B cell (primary cell): ENCODE measurements at regions not wholly inside any gene's neighbourhood (a gene's known extent, or its start where the extent isn't known, plus 50 kb on each side); places are given as distances from the start of the nearest gene placed in this dataset.
"Not testable (repeated sequence)": the region's sequence is repeated elsewhere in the genome, so short reads cannot be mapped to it uniquely, and the experiment has no call there.

Experiments used
- CTCF ChIP-seq: fragments of 200-600 bp; IDR thresholded peaks from one replicate; pipeline ENCODE4 v1.8.0; 2022; ENCODE audit warnings: antibody characterized with exemption, mild to moderate bottlenecking
- EZH2 ChIP-seq: IDR thresholded peaks from 2 replicates; pipeline ENCODE4 v1.6.1; 2012; ENCODE audit warnings: borderline replicate concordance, low read depth, mild to moderate bottlenecking, moderate library complexity, low read length; ENCODE audit not compliant: insufficient read depth, poor library complexity, severe bottlenecking

GRCh38 chr3:152693521-152694250 lies 141.2 kb upstream of the P2RY1 start:
- not testable (repeated sequence) for TF ChIP-seq CTCF, EZH2
